Forelimb muscle (tissue), 1 donor: ENCODE measurements at regions not wholly inside any gene's neighbourhood (a gene's known extent, or its start where the extent isn't known, plus 50 kb on each side); places are given as distances from the start of the nearest gene placed in this dataset.

Source experiments
- DNase-seq: peaks from one replicate; pipeline ENCODE4 v3.0.0-alpha.2; 2013; ENCODE audit warnings: low read depth

DNA sequence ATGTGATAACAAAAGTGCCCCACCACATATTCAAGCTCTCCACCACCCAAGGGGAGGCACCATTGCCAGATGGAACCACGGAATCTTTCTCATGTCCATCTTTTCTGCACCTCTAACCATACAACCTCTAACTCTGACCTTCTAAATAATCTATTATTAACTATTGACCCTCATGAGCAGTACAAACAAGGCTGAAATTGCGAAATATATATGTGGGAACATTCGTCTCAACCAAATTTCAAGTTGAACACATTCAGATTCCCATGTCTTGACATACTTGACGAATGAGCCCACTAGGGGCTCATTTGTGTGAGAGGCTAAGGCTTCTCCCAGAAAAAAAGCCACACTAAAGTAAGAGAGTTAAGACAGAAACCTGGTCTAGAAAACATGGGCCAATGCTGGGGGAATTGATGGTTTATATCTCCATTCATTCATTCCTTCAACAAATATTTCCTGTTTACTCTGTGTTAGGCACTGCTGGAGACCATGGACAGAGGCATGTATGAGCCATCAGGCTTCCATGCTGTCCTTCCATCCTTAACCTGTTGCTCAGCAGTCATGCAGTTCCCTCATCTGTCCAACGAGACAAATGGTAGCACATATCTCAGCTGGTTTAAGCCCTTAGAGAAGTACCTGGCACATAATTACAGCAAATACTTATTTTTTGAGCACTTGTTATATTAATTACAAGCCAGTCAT lies 130.4 kb downstream of the ESM1 start:
- no peak for DNase-seq

GRCh38 chr5:54852007-54852406 lies 133.4 kb downstream of the ESM1 start:
- no peak for DNase-seq

DNA sequence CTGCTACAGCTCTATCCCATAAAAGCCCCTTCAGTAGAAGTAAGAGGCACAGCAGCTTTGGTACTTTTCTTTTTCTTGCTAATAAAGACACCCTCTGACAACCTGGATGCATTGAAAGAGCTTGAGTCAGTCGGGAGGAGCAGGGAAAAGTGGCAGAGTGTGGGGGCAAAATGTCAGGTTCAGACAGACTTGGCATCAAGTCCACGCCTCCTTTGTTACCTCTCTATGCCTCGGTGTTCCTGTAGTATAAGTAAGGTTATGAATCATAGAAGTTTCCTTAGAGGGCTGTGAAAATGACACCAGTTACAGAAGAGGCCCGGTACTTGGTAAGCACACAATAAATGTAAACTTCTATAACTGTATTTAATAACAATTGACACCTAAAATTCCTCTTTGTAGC lies 133.9 kb downstream of the ESM1 start:
- DNase-seq = no peak

GRCh38 chr5:54848581-54848980 lies 136.8 kb downstream of the ESM1 start:
- DNase-seq = no peak

GRCh38 chr5:54845567-54845941 lies 139.8 kb downstream of the ESM1 start:
- no peak for DNase-seq

DNA sequence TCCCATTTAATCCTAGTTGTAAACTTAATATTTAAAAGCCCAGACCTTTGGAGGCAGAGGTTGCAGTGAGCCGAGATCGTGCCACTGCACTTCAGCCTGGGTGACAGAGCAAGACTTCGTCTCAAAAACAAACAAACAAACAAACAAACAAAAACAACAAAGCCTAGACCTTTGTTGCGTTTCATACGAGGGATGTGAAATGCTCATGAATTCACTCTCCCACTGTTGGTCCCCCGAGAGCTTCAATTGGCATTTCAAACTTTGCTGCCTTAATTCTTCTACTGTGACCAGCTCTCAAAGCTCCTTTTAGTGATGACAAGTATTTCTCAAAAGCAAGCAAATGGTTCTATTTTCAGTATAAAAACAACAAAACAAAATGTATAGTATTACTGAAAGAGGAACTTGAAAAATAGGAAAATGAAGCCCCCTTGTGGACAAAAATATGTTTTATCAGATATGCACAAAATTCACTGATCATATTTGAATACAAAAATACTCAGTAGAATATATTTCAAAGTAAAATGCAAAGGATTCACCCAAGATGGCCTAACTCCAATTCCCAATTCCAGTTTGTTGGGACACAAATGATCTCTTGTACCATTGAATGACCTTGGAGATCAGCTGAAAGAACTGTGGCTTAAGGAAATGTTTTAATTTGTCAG lies 140.4 kb downstream of the ESM1 start:
- DNase-seq = no peak

DNA sequence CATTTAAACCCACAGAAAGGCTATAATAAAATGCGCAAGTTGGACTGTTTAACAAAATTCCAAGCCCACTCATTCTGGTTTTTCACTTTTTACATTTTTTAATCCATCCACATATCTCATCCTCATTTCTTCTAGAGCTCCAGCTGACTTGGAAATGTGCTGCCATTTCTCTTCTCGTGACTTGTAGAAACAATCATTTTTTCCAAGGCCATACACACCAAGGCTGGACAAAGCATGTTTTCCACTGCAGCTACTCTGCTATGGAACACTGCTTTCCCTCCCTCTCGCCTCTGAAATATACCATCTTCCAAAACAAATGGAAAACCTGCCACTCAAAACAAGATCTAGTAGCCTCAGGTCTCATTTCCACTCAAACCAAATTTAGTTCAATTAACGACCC lies 141.1 kb downstream of the ESM1 start:
- no peak for DNase-seq

- no peak for DNase-seq
Observed at GRCh38 chr5:54841481-54841880, 143.9 kb downstream of the ESM1 start.

GRCh38 chr5:54838843-54839242 lies 146.6 kb downstream of the ESM1 start:
- DNase-seq = no peak

DNA sequence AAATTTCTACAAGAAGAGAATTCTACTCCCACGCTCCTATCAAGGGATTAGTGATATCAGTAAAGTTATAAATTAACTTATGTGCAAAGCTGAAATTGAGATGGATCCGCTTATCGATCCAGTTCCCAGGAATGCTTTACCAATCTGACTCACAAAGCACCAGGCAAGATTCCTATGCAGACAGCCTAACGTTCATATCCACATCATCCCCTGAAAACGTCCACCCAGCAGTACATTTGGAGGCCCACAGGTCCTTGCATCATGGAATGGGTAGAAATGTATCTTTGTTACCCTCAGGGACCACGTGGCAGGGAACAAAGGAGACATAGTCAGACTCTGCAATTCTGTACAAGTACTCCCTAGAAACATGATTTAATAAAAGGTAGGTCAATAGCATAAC lies 147.4 kb downstream of the ESM1 start:
- DNase-seq = no peak

GRCh38 chr5:54837093-54837492 lies 148.3 kb downstream of the ESM1 start:
- no peak for DNase-seq

GRCh38 chr5:54835647-54836046 lies 149.7 kb downstream of the ESM1 start:
- DNase-seq = no peak

- no peak for DNase-seq
Observed at GRCh38 chr5:54834121-54834842, 151.1 kb downstream of the ESM1 start.

GRCh38 chr5:54833590-54833989 lies 151.8 kb downstream of the ESM1 start:
- DNase-seq = no peak

- DNase-seq = peak; percentile 24
Observed at GRCh38 chr5:54832858-54833257, 152.5 kb downstream of the ESM1 start.

- no peak for DNase-seq
Observed at GRCh38 chr5:54832045-54832444, 153.3 kb downstream of the ESM1 start.

DNA sequence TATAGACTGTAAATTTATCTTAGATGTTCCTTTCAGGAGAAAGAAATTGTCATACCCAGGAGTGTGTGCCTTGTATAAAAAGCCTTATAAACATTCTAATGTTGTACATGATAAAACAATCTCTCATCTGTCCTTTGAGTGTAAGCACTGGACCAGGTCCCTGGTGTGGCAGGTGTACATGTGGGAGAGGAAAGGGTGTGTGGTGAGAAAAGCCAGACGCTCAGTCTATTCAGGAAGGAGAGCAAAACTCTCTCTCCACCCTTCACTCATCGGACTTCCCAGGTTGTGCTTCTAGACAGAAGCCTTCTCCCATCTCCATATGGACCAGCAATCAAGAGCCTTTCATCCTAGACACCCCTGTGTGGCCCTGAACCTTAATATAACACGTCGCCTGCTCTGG lies 154.2 kb downstream of the ESM1 start:
- DNase-seq = no peak

- no peak for DNase-seq
Observed at GRCh38 chr5:54829676-54830535, 155.5 kb downstream of the ESM1 start.

GRCh38 chr5:54829102-54829501 lies 156.3 kb downstream of the ESM1 start:
- DNase-seq = no peak

DNA sequence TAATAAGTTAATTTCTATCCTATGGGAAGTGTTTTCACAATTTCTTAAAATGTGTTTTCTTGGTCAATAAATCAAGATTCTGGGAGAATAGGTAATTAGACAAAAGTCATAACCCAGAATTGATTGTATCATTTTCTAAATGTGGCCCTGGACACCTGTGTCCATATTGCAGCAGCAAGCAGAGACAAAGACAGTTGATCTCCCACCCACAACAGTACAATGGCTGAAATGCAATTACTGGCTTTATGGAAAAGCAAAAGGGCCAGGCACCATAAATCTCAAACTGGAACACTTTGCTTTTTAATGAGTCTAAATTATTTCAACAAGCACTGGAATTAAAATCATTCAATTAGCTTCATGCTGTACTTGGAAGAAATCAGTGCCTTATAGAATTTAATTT lies 157.2 kb downstream of the ESM1 start:
- DNase-seq = no peak

DNA sequence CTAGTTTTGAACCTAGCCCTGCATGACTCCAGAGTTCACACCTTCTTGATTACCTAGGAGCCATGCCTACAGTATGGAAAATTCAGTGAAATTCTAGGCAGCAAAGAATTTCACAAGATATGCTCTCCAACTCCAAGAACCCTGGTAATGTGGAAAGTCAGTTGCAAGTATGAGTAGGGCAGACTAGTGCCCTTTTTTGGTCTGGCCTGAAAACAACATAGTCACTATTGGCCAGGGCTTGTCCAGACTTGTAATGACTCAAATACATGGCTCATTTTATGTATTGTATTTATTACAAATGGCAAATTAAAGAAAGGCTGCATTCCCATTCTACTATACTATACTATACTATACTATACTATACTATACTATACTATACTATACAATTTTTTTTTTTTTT lies 160.4 kb downstream of the ESM1 start:
- no peak for DNase-seq

- DNase-seq = no peak
Observed at GRCh38 chr5:54823006-54823405, 162.4 kb downstream of the ESM1 start.
